GM23338 (cell line): ENCODE measurements at regions not wholly inside any gene's neighbourhood (a gene's known extent, or its start where the extent isn't known, plus 50 kb on each side); places are given as distances from the start of the nearest gene placed in this dataset. TPM values are rescaled to one million over a fixed set of nuclear protein-coding genes. Genes with fewer than 3 reads are reported as not detected.

ENCODE experiments used
- NANOG ChIP-seq: IDR thresholded peaks from 2 replicates; pipeline ENCODE4 v1.6.1; 2016; ENCODE audit warnings: antibody characterized with exemption, borderline replicate concordance
- STAT1 ChIP-seq: IDR thresholded peaks from one replicate; pipeline ENCODE4 v1.6.1; 2016; ENCODE audit warnings: antibody characterized with exemption; ENCODE audit not compliant: unreplicated experiment
- small RNA-seq: library from RNA; depleted of rRNA; stranded (forward); fragments of <200 nt; gene quantifications from one replicate; pipeline ENCODE3, GENCODE V24; 2014; ENCODE audit warnings: low replicate concordance

- TF ChIP-seq NANOG = no peak
- TF ChIP-seq STAT1 = no peak
Observed at GRCh38 chr21:17869115-17869514, 50.0 kb upstream of the C21orf91 start (continued).

Small RNA genes lying in the stretch of these regions (small RNA-seq; reads per million reads assigned to genes)
- not detected for gene RPL37P3
